ENCODE measurements at regions not wholly inside any gene's neighbourhood (a gene's known extent, or its start where the extent isn't known, plus 50 kb on each side); places are given as distances from the start of the nearest gene placed in this dataset.

DNA sequence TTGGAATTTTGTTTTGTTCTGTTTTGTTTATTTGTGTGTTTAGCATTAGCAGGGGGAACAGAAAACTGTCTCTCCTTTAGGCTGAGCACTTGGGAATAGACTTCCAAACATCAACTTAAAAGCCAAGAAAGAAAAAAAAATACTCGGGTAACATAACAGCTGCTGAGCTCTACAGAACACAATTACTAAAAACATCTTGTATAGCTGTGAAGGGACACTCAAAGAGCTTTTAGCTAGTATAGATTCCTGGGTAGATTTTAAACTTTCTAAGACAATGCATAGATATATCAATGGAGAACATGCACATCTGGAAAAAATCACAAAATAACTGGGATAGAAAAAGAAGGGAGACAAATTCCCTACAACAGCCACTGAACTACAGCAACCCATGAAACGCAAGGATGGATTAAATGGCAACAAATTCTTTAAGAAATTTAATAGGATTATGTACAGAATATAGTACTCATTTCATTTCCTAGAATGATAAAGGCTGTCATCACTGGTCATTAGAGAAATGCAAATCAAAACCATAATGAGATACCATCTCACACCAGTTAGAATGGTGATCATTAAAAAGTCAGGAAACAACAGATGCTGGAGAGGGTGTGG, 174.3 kb upstream of the KRR1 start:
- Mint-ChIP-seq H3K36me3 (peaks cover 8% of the 10 kb centered on the region), H3K27me3 (ENCODE audit: low read depth) (no peaks in the 10 kb centered on the region), H3K4me1 (peaks cover 18% of the 10 kb centered on the region), H3K9me3 (peaks cover 8% of the 10 kb centered on the region), H3K4me3 (no peak overlapping the region), H3K27ac (no peak overlapping the region)
- no peak for DNase-seq (ENCODE audit: low spot score)
- TF ChIP-seq, protein P1, sequence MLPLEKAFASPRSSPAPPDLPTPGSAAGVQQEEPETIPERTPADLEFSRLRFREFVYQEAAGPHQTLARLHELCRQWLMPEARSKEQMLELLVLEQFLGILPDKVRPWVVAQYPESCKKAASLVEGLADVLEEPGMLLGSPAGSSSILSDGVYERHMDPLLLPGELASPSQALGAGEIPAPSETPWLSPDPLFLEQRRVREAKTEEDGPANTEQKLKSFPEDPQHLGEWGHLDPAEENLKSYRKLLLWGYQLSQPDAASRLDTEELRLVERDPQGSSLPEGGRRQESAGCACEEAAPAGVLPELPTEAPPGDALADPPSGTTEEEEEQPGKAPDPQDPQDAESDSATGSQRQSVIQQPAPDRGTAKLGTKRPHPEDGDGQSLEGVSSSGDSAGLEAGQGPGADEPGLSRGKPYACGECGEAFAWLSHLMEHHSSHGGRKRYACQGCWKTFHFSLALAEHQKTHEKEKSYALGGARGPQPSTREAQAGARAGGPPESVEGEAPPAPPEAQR (CRISPR knock-in tag; IDR thresholded peaks at IDR 0.05) = no peak
- TF ChIP-seq EMX1 (CRISPR knock-in tag; IDR thresholded peaks at IDR 0.05) = no peak
- TF ChIP-seq ZNF219 (CRISPR knock-in tag; IDR thresholded peaks at IDR 0.05; ENCODE audit: borderline replicate concordance) = no peak
- TF ChIP-seq, protein P2, sequence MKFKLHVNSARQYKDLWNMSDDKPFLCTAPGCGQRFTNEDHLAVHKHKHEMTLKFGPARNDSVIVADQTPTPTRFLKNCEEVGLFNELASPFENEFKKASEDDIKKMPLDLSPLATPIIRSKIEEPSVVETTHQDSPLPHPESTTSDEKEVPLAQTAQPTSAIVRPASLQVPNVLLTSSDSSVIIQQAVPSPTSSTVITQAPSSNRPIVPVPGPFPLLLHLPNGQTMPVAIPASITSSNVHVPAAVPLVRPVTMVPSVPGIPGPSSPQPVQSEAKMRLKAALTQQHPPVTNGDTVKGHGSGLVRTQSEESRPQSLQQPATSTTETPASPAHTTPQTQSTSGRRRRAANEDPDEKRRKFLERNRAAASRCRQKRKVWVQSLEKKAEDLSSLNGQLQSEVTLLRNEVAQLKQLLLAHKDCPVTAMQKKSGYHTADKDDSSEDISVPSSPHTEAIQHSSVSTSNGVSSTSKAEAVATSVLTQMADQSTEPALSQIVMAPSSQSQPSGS (CRISPR knock-in tag; IDR thresholded peaks at IDR 0.05; ENCODE audit: borderline replicate concordance, low read depth) = no peak
- TF ChIP-seq JUN (CRISPR knock-in tag; IDR thresholded peaks at IDR 0.05) = no peak
- TF ChIP-seq TEAD4 (CRISPR knock-in tag; IDR thresholded peaks at IDR 0.05) = no peak
- TF ChIP-seq, protein P3, sequence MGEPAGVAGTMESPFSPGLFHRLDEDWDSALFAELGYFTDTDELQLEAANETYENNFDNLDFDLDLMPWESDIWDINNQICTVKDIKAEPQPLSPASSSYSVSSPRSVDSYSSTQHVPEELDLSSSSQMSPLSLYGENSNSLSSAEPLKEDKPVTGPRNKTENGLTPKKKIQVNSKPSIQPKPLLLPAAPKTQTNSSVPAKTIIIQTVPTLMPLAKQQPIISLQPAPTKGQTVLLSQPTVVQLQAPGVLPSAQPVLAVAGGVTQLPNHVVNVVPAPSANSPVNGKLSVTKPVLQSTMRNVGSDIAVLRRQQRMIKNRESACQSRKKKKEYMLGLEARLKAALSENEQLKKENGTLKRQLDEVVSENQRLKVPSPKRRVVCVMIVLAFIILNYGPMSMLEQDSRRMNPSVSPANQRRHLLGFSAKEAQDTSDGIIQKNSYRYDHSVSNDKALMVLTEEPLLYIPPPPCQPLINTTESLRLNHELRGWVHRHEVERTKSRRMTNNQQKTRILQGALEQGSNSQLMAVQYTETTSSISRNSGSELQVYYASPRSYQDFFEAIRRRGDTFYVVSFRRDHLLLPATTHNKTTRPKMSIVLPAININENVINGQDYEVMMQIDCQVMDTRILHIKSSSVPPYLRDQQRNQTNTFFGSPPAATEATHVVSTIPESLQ (CRISPR knock-in tag; IDR thresholded peaks at IDR 0.05) = no peak
- TF ChIP-seq, protein P4, sequence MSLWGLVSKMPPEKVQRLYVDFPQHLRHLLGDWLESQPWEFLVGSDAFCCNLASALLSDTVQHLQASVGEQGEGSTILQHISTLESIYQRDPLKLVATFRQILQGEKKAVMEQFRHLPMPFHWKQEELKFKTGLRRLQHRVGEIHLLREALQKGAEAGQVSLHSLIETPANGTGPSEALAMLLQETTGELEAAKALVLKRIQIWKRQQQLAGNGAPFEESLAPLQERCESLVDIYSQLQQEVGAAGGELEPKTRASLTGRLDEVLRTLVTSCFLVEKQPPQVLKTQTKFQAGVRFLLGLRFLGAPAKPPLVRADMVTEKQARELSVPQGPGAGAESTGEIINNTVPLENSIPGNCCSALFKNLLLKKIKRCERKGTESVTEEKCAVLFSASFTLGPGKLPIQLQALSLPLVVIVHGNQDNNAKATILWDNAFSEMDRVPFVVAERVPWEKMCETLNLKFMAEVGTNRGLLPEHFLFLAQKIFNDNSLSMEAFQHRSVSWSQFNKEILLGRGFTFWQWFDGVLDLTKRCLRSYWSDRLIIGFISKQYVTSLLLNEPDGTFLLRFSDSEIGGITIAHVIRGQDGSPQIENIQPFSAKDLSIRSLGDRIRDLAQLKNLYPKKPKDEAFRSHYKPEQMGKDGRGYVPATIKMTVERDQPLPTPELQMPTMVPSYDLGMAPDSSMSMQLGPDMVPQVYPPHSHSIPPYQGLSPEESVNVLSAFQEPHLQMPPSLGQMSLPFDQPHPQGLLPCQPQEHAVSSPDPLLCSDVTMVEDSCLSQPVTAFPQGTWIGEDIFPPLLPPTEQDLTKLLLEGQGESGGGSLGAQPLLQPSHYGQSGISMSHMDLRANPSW (CRISPR knock-in tag; conservative IDR thresholded peaks at IDR 0.05; ENCODE audit: low read depth) = no peak
- TF ChIP-seq MYBL2 (CRISPR knock-in tag; IDR thresholded peaks at IDR 0.05) = no peak
- no peak for TF ChIP-seq FOXP1 (CRISPR knock-in tag; IDR thresholded peaks at IDR 0.05; ENCODE audit: borderline replicate concordance)
- TF ChIP-seq, protein P5, sequence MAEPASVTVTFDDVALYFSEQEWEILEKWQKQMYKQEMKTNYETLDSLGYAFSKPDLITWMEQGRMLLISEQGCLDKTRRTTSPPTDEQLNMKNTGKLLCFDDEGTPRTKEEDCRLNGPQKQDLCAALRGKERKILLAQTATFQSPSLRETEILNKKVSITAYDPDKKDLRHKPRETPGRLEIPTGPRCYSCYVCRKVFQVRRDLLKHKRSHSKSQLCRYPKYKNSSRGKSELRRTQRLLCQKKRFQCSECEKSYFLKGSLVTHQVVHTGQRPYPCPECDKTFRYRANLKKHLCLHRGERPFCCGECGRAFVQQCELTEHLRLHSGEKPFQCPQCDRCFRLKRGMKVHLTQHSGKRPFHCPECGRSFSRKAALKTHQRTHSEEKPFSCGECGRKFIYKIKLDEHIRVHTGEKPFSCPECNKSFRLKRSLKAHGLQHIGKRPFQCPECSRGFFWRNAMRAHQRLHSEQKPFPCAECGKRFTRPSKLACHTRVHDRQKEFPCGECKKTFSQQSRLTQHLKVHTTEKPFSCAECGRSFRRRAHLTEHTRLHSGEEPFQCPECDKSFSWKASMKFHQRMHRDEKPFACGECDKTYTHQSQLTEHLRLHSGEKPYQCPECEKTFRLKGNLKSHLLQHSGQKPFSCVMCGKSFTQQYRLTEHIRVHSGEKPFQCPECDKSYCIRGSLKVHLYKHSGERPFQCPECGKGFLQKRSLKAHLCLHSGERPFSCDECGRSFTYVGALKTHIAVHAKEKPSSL (CRISPR knock-in tag; conservative IDR thresholded peaks at IDR 0.05) = no peak
- TF ChIP-seq, protein P6, sequence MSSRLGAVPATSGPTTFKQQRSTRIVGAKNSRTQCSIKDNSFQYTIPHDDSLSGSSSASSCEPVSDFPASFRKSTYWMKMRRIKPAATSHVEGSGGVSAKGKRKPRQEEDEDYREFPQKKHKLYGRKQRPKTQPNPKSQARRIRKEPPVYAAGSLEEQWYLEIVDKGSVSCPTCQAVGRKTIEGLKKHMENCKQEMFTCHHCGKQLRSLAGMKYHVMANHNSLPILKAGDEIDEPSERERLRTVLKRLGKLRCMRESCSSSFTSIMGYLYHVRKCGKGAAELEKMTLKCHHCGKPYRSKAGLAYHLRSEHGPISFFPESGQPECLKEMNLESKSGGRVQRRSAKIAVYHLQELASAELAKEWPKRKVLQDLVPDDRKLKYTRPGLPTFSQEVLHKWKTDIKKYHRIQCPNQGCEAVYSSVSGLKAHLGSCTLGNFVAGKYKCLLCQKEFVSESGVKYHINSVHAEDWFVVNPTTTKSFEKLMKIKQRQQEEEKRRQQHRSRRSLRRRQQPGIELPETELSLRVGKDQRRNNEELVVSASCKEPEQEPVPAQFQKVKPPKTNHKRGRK (CRISPR knock-in tag; IDR thresholded peaks at IDR 0.05; ENCODE audit: borderline replicate concordance) = no peak
- TF ChIP-seq GABPB1 (CRISPR knock-in tag; IDR thresholded peaks at IDR 0.05) = no peak
- no peak for TF ChIP-seq KAT7 (CRISPR knock-in tag; IDR thresholded peaks at IDR 0.05; ENCODE audit: borderline replicate concordance)
- TF ChIP-seq, protein P7, sequence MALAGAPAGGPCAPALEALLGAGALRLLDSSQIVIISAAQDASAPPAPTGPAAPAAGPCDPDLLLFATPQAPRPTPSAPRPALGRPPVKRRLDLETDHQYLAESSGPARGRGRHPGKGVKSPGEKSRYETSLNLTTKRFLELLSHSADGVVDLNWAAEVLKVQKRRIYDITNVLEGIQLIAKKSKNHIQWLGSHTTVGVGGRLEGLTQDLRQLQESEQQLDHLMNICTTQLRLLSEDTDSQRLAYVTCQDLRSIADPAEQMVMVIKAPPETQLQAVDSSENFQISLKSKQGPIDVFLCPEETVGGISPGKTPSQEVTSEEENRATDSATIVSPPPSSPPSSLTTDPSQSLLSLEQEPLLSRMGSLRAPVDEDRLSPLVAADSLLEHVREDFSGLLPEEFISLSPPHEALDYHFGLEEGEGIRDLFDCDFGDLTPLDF (CRISPR knock-in tag; IDR thresholded peaks at IDR 0.05) = no peak
- no peak for TF ChIP-seq RORB (CRISPR knock-in tag; IDR thresholded peaks at IDR 0.05)
- no peak for TF ChIP-seq SOX15 (CRISPR knock-in tag; IDR thresholded peaks at IDR 0.05)
- no peak for TF ChIP-seq SMAD3 (CRISPR knock-in tag; IDR thresholded peaks at IDR 0.05; ENCODE audit: borderline replicate concordance)
- TF ChIP-seq, protein P8, sequence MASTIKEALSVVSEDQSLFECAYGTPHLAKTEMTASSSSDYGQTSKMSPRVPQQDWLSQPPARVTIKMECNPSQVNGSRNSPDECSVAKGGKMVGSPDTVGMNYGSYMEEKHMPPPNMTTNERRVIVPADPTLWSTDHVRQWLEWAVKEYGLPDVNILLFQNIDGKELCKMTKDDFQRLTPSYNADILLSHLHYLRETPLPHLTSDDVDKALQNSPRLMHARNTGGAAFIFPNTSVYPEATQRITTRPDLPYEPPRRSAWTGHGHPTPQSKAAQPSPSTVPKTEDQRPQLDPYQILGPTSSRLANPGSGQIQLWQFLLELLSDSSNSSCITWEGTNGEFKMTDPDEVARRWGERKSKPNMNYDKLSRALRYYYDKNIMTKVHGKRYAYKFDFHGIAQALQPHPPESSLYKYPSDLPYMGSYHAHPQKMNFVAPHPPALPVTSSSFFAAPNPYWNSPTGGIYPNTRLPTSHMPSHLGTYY (CRISPR knock-in tag; IDR thresholded peaks at IDR 0.05) = no peak
- TF ChIP-seq NR2C2 (CRISPR knock-in tag; IDR thresholded peaks at IDR 0.05) = no peak
- ATAC-seq = no peak
- POLR2A ChIA-PET = no interaction called here
- CTCF ChIA-PET = no interaction called here

Measured in WTC11 (cell line).